HCT116 (cell line): ENCODE measurements at regions not wholly inside any gene's neighbourhood (a gene's known extent, or its start where the extent isn't known, plus 50 kb on each side); places are given as distances from the start of the nearest gene placed in this dataset.

Experiments
- CBX3 ChIP-seq: IDR thresholded peaks from 2 replicates; pipeline ENCODE4 v1.6.1; 2012; ENCODE audit warnings: low read depth
- ELF1 ChIP-seq: IDR thresholded peaks from 2 replicates; pipeline ENCODE4 v1.6.1; 2012; ENCODE audit warnings: low read depth, borderline replicate concordance
- EZH2 ChIP-seq: fragments of 200-600 bp; sonication (generic); IDR thresholded peaks from 2 replicates; pipeline ENCODE4 v1.6.1; 2017; ENCODE audit warnings: antibody characterized with exemption, mixed run types
- EZH2phosphoT487 ChIP-seq: fragments of 200-600 bp; IDR thresholded peaks from 2 replicates; pipeline ENCODE4 v1.6.1; 2018; ENCODE audit warnings: antibody characterized with exemption, borderline replicate concordance
- FOSL1 ChIP-seq: IDR thresholded peaks from 2 replicates; pipeline ENCODE4 v1.6.1; 2012; ENCODE audit warnings: low read depth
- POLR2A ChIP-seq: IDR thresholded peaks from 2 replicates; pipeline ENCODE4 v1.7.0; 2011; ENCODE audit warnings: borderline replicate concordance; ENCODE audit not compliant: insufficient read depth, insufficient read length; ENCODE audit errors: extremely low read depth
- SIN3A ChIP-seq: IDR thresholded peaks from 2 replicates; pipeline ENCODE4 v1.6.1; 2012; ENCODE audit warnings: low read depth
- SP1 ChIP-seq: IDR thresholded peaks from 2 replicates; pipeline ENCODE4 v1.6.1; 2012; ENCODE audit warnings: low read depth
- ZNF274 ChIP-seq: fragments of 200-500 bp; sonication (Bioruptor generic); IDR thresholded peaks from 2 replicates; pipeline ENCODE4 v1.6.1; 2014; ENCODE audit warnings: mild to moderate bottlenecking, low read depth, low read length, inconsistent platforms
- TF ChIP-seq, protein P1 (sequence below), 3 experiments: fragments of 200-600 bp in 1 of 3; sonication (generic) in 1 of 3; IDR thresholded peaks in 2 of 3; conservative IDR thresholded peaks in 1 of 3; 2 replicates each; pipeline ENCODE4 v1.5.1; 2012 to 2017; ENCODE audit warnings: low read depth in 2 of 3, low read length in 2 of 3, antibody characterized with exemption in 1 of 3, borderline replicate concordance in 1 of 3, control low read depth in 1 of 3, mild to moderate bottlenecking in 1 of 3, mixed read lengths in 1 of 3, mixed run types in 1 of 3, moderate library complexity in 1 of 3; ENCODE audit not compliant: insufficient read depth in 1 of 3
- TF ChIP-seq, protein P2 (sequence below): IDR thresholded peaks from 2 replicates; pipeline ENCODE4 v1.6.1; 2012; ENCODE audit warnings: low read depth
- TF ChIP-seq, protein P3 (sequence below): IDR thresholded peaks from 2 replicates; pipeline ENCODE4 v1.6.1; 2012
- TF ChIP-seq, protein P4 (sequence below): IDR thresholded peaks from 2 replicates; pipeline ENCODE4 v1.6.1; 2012

DNA sequence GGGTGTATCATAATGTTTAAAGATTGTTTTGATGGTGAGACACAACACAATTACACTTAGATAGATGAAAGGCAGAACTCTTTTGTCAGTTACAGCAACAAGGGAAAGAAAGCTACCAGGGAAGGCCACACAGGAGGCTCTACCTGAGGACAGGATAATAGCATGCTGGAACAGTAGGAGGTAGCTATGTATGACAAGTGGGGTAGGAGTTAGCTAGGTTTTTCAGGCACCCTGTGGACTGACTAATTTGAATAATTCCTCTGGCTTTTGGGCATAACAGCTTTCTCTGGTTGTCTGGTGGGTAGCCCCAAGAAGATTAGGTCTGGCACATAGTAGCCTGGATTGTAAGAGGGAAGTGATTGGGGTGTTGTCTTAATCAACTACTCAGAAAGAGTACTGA lies 475.4 kb upstream of the CHORDC1 start:
- no peak for TF ChIP-seq SIN3A
- TF ChIP-seq, protein P1, sequence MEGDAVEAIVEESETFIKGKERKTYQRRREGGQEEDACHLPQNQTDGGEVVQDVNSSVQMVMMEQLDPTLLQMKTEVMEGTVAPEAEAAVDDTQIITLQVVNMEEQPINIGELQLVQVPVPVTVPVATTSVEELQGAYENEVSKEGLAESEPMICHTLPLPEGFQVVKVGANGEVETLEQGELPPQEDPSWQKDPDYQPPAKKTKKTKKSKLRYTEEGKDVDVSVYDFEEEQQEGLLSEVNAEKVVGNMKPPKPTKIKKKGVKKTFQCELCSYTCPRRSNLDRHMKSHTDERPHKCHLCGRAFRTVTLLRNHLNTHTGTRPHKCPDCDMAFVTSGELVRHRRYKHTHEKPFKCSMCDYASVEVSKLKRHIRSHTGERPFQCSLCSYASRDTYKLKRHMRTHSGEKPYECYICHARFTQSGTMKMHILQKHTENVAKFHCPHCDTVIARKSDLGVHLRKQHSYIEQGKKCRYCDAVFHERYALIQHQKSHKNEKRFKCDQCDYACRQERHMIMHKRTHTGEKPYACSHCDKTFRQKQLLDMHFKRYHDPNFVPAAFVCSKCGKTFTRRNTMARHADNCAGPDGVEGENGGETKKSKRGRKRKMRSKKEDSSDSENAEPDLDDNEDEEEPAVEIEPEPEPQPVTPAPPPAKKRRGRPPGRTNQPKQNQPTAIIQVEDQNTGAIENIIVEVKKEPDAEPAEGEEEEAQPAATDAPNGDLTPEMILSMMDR (IDR thresholded peaks at IDR 0.05 in 2 of 3, conservative IDR thresholded peaks at IDR 0.05 in 1 of 3; ENCODE audit: borderline replicate concordance in 1 of 3, insufficient read depth in 1 of 3, low read depth in 2 of 3, low read length in 2 of 3) = no peak
- no peak for TF ChIP-seq POLR2A
- TF ChIP-seq EZH2 = no peak
- TF ChIP-seq, protein P2, sequence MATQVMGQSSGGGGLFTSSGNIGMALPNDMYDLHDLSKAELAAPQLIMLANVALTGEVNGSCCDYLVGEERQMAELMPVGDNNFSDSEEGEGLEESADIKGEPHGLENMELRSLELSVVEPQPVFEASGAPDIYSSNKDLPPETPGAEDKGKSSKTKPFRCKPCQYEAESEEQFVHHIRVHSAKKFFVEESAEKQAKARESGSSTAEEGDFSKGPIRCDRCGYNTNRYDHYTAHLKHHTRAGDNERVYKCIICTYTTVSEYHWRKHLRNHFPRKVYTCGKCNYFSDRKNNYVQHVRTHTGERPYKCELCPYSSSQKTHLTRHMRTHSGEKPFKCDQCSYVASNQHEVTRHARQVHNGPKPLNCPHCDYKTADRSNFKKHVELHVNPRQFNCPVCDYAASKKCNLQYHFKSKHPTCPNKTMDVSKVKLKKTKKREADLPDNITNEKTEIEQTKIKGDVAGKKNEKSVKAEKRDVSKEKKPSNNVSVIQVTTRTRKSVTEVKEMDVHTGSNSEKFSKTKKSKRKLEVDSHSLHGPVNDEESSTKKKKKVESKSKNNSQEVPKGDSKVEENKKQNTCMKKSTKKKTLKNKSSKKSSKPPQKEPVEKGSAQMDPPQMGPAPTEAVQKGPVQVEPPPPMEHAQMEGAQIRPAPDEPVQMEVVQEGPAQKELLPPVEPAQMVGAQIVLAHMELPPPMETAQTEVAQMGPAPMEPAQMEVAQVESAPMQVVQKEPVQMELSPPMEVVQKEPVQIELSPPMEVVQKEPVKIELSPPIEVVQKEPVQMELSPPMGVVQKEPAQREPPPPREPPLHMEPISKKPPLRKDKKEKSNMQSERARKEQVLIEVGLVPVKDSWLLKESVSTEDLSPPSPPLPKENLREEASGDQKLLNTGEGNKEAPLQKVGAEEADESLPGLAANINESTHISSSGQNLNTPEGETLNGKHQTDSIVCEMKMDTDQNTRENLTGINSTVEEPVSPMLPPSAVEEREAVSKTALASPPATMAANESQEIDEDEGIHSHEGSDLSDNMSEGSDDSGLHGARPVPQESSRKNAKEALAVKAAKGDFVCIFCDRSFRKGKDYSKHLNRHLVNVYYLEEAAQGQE = no peak
- no peak for TF ChIP-seq ZNF274
- no peak for TF ChIP-seq CBX3
- TF ChIP-seq FOSL1 = no peak
- TF ChIP-seq, protein P3, sequence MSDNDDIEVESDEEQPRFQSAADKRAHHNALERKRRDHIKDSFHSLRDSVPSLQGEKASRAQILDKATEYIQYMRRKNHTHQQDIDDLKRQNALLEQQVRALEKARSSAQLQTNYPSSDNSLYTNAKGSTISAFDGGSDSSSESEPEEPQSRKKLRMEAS = no peak
- TF ChIP-seq EZH2phosphoT487 = no peak
- TF ChIP-seq SP1 = no peak
- TF ChIP-seq ELF1 = no peak
- TF ChIP-seq, protein P4, sequence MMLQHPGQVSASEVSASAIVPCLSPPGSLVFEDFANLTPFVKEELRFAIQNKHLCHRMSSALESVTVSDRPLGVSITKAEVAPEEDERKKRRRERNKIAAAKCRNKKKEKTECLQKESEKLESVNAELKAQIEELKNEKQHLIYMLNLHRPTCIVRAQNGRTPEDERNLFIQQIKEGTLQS = no peak
